Neuron (in vitro differentiated cells): ENCODE measurements at regions not wholly inside any gene's neighbourhood (a gene's known extent, or its start where the extent isn't known, plus 50 kb on each side); places are given as distances from the start of the nearest gene placed in this dataset.
"Not testable (repeated sequence)": the region's sequence is repeated elsewhere in the genome, so short reads cannot be mapped to it uniquely, and the experiment has no call there.

Experiments used
- H2AFZ ChIP-seq: one replicate; pipeline ENCODE4 v1.6.1; 2013; ENCODE audit warnings: low read depth, mild to moderate bottlenecking, inconsistent platforms, low read length, moderate library complexity
- H3K27me3 ChIP-seq: one replicate; pipeline ENCODE4 v1.6.1; 2013; ENCODE audit warnings: low read length; ENCODE audit not compliant: insufficient read depth
- H3K36me3 ChIP-seq: one replicate; pipeline ENCODE4 v1.6.1; 2013; ENCODE audit warnings: low read length; ENCODE audit not compliant: insufficient read depth
- H3K4me1 ChIP-seq: one replicate; pipeline ENCODE4 v1.6.1; 2013; ENCODE audit warnings: low read length; ENCODE audit not compliant: insufficient read depth
- H3K4me3 ChIP-seq: 2 replicates; pipeline ENCODE4 v1.5.1; 2013; ENCODE audit warnings: mild to moderate bottlenecking, low read length, moderate library complexity
- H3K9me3 ChIP-seq: one replicate; pipeline ENCODE4 v1.6.1; 2013; ENCODE audit warnings: low read length

DNA sequence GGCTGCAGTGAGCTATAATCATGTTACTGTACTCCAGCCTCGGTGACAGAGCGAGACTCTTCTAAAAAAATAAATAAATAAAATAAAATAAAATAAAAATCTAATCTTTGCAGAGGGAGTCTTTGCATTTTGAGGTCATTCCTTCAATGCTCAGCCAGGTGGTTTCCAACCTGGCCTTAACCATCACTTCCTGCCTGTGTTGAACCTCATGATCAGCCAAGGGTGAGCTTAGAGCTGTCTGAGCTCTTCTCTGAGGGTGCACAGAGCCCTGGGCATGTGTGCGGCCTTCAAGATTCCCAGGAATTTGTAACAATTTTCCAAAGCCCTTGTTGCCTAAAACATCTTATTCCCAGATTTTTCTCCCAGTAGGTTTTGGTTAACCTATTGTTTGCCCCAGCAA, 94.3 kb downstream of the KCNJ12 start:
- H3K4me3 ChIP-seq, H3K36me3 ChIP-seq, H3K4me1 ChIP-seq, H3K9me3 ChIP-seq, H2AFZ ChIP-seq: not testable (repeated sequence)
- H3K27me3 ChIP-seq: peaks cover 19% of the 10 kb centered on the region

GRCh38 chr17:21470861-21471260, 94.7 kb downstream of the KCNJ12 start:
- no peaks in the 10 kb centered on the region for H3K9me3 ChIP-seq
- H2AFZ ChIP-seq: no peak overlapping the region
- no peaks in the 10 kb centered on the region for H3K36me3 ChIP-seq
- H3K27me3 ChIP-seq: peaks cover 19% of the 10 kb centered on the region
- H3K4me1 ChIP-seq: no peaks in the 10 kb centered on the region
- H3K4me3 ChIP-seq: no peak overlapping the region

- Histone ChIP-seq H3K4me1 (no peaks in the 10 kb centered on the region), H3K9me3 (peaks cover 6% of the 10 kb centered on the region), H3K27me3 (peaks cover 13% of the 10 kb centered on the region), H3K4me3 (no peak overlapping the region), H3K36me3 (no peaks in the 10 kb centered on the region), H2AFZ (no peak overlapping the region)
These were observed 98.7 kb downstream of the KCNJ12 start for GRCh38 chr17:21474815-21475214.

DNA sequence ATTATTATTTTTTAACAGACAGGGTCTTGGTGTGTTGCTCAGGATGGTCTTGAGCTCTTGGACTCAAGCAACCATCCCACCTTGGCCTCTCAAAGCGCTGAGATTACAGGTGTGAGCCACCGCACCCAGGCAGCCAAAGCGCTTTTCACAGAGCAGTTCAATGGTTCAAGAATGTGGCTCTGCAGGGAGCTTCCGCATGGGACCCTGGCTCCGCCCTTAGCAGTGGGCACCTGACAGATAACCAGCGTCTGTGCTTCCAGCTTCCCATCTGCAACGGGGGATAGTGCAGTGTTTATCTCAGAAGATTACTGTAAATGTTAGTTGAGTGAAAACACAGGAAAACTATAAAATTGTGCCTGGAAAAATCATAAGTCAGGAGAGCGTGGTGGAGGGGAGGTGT, 99.4 kb downstream of the KCNJ12 start:
- H3K36me3 ChIP-seq: no peaks in the 10 kb centered on the region
- H2AFZ ChIP-seq: no peak overlapping the region
- H3K4me1 ChIP-seq: no peaks in the 10 kb centered on the region
- peaks cover 15% of the 10 kb centered on the region for H3K27me3 ChIP-seq
- no peak overlapping the region for H3K4me3 ChIP-seq
- H3K9me3 ChIP-seq: peaks cover 6% of the 10 kb centered on the region

DNA sequence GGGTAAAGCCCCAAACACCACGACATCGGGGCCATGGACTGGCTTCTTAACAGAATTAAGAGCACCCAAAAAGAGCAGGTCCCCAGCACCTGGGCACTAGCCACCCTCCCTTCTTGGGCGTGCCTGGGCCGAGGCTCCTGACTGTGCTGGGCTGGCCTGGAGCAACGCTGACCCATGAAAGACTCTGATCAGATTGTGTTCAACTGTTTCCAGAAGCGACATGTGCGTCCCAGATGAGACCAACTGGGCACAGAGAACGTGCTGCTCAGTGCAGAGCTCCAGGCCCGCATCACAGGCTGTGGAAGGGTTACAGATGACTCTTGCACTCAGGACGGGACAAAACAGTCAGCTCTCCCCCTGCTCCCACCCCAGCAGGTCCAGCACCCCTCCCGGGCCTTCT, 100.7 kb downstream of the KCNJ12 start:
- peaks cover 19% of the 10 kb centered on the region for H3K27me3 ChIP-seq
- H3K4me1 ChIP-seq: no peaks in the 10 kb centered on the region
- no peak overlapping the region for H3K4me3 ChIP-seq
- peaks cover 6% of the 10 kb centered on the region for H3K9me3 ChIP-seq
- no peaks in the 10 kb centered on the region for H3K36me3 ChIP-seq
- H2AFZ ChIP-seq: no peak overlapping the region

GRCh38 chr17:21482189-21482865, 106.2 kb downstream of the KCNJ12 start:
- Histone ChIP-seq H3K4me1 (no peaks in the 10 kb centered on the region), H3K36me3 (no peaks in the 10 kb centered on the region), H3K4me3 (no peak overlapping the region), H3K9me3 (peaks cover 6% of the 10 kb centered on the region), H3K27me3 (peaks cover 10% of the 10 kb centered on the region), H2AFZ (no peak overlapping the region)

GRCh38 chr17:21488043-21488442, 111.9 kb downstream of the KCNJ12 start:
- not testable (repeated sequence) for H3K4me1 ChIP-seq, H2AFZ ChIP-seq, H3K4me3 ChIP-seq, H3K9me3 ChIP-seq, H3K27me3 ChIP-seq, H3K36me3 ChIP-seq

DNA sequence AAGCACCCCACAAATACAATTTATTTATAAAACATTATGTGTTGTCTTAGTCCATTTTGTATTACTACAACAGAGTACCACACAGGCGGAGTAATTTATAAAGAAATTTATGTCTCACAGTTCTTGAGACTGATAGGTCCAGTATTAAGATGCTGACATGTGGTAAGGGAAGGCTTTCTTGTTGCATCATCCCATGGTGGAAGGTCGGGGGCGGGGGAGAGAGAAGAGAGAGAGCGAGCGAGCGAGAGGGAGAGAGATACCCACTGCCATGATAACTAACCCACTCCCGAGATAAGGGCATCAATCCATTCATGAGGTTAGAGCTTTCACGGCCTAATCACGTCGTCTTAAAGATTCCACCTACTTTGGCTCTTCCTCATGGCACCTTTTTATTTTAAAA, 117.8 kb downstream of the KCNJ12 start:
- Histone ChIP-seq H3K9me3 (no peaks in the 10 kb centered on the region), H3K27me3 (no peaks in the 10 kb centered on the region), H3K4me3 (no peak overlapping the region), H3K36me3 (no peaks in the 10 kb centered on the region), H3K4me1 (no peaks in the 10 kb centered on the region), H2AFZ (no peak overlapping the region)

- no peaks in the 10 kb centered on the region for H3K36me3 ChIP-seq
- no peaks in the 10 kb centered on the region for H3K27me3 ChIP-seq
- H3K4me3 ChIP-seq: no peak overlapping the region
- H2AFZ ChIP-seq: no peak overlapping the region
- no peaks in the 10 kb centered on the region for H3K9me3 ChIP-seq
- no peaks in the 10 kb centered on the region for H3K4me1 ChIP-seq
These were observed 119.1 kb downstream of the KCNJ12 start for GRCh38 chr17:21495281-21495680.

GRCh38 chr17:21500064-21500463, 123.9 kb downstream of the KCNJ12 start:
- Histone ChIP-seq H3K9me3 (no peaks in the 10 kb centered on the region), H3K27me3 (peaks cover 1% of the 10 kb centered on the region), H2AFZ (no peak overlapping the region), H3K36me3 (no peaks in the 10 kb centered on the region), H3K4me1 (no peaks in the 10 kb centered on the region), H3K4me3 (no peak overlapping the region)

DNA sequence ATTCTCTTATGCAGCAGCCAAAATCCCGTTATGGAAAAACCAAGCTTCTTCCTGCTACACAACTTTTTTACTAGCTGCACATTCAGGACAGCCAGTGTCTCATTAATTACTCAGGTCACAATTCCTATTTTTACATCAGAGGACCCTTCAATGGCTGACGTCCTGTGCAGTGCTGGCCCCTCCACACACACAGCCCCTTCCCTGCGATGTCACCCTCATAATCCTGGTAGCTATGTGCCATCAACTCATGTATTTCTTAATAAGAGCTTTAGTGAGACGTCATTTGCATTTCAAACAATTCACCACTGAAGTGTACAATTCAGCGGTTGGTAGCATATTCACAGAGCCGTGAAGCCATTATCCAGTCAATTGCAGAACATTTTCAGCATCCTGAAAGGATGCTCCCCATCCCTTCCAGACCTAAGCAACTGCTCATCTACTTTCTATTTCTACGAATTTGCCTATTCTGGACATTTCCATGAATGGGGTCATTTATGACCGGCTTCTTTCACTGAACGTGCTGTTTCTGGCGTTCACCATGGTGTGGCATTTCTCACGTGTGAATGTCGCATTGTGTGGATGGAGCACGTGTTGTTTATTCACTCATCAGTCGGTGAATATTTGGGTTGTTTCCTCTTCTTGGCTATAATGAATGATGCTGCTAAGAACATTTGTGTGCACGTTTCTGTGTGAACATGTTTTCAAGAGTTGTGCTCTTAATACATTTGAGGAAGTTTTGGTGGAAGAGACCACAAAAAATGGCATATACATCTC, 126.0 kb downstream of the KCNJ12 start:
- not testable (repeated sequence) for H3K4me3 ChIP-seq, H2AFZ ChIP-seq, H3K27me3 ChIP-seq, H3K36me3 ChIP-seq, H3K9me3 ChIP-seq, H3K4me1 ChIP-seq

DNA sequence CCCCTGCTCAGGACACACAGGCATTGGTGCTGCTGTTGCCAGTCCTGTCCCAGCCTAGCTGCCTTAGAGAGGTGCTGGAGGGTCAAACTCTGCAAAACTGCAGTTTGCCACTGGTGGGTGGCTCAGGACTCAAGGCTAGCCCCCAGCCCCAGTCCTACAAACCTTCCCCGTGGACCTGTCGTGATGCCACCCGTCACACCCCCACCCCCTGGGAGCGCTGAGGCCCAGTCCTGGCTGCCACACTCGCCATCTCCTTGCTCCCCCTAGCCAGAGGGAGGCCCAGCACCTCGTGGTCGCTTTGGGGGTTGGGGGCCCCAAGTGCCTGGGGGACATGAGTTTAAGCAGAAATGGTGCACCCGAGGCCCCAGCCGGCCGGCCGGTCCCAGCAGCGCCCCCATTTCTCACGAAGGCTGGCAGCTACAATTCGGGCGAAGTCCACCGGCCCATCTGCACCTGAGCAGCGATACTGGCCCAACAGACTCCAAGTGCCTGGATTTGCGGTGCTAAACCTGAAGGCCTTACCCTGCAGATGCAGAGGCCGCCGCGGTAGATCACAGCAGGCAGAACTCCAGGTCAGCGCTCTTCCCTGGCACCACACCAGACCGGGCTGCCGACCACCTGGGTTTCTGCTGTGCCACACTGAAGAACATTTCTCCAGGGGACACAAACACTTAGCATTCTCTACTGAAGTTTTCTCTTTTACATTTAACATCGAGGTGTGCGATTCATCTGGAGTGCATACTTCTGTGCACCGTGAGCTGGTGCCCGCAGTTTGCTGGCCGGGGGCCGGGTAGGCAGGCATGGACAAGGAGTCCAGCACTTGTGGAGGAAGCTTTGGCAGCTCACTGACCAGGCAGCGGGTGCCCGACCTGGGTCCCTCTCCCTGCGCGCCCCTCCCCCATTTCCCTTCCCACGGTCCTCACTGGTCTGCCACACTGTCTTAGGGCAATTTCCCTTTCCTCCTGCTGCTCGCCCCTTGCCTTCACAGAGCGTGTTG, 130.0 kb downstream of the KCNJ12 start:
- H3K36me3 ChIP-seq: no peaks in the 10 kb centered on the region
- H2AFZ ChIP-seq: no peak overlapping the region
- H3K27me3 ChIP-seq: peaks cover 15% of the 10 kb centered on the region
- H3K9me3 ChIP-seq: no peaks in the 10 kb centered on the region
- H3K4me3 ChIP-seq: no peak overlapping the region
- H3K4me1 ChIP-seq: no peaks in the 10 kb centered on the region

DNA sequence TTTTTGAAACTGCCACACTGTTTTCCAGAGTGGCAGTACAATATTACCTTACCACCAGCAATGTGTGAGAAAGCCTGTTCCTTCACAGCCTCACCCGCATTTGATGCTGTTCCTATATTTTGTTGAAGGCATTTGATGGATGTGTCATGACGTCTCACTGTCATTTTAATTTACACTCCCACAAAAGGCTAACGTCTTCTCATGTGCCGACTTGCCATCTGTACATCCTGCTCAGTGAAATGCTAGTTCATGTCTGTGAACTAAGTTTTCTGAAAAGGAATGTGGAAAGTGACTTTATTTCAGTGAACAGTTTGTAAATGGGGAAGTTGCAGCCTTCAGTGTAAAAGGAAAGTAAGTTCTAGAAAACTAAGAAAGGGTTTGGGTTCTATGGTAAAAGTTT, 131.6 kb downstream of the KCNJ12 start:
- not testable (repeated sequence) for H3K36me3 ChIP-seq, H3K4me1 ChIP-seq, H3K4me3 ChIP-seq

More for the DNA sequence above, 131.6 kb downstream of the KCNJ12 start:
- H3K27me3 ChIP-seq: peaks cover 17% of the 10 kb centered on the region
- not testable (repeated sequence) for H2AFZ ChIP-seq, H3K9me3 ChIP-seq
